Body of pancreas (tissue), 4 donors: ENCODE measurements at regions not wholly inside any gene's neighbourhood (a gene's known extent, or its start where the extent isn't known, plus 50 kb on each side); places are given as distances from the start of the nearest gene placed in this dataset.

Experiments
- POLR2A ChIP-seq, 3 donors: fragments of 450-650 bp; IDR thresholded peaks; one replicate each; pipeline ENCODE4 v1.6.1; 2016; ENCODE audit warnings: antibody characterized with exemption in 3 of 3, mild to moderate bottlenecking in 2 of 3
- TF ChIP-seq, protein P1 (sequence below), 7 experiments: fragments of 450-650 bp in 4 of 7; fragments of 200-600 bp in 3 of 7; sonication (generic) in 3 of 7; IDR thresholded peaks; one replicate each; pipeline ENCODE4 v1.5.1; 2016 to 2019; ENCODE audit warnings: antibody characterized with exemption in 7 of 7

GRCh38 chr12:30197392-30198057 lies 413.8 kb upstream of the TMTC1 start:
- TF ChIP-seq, protein P1, sequence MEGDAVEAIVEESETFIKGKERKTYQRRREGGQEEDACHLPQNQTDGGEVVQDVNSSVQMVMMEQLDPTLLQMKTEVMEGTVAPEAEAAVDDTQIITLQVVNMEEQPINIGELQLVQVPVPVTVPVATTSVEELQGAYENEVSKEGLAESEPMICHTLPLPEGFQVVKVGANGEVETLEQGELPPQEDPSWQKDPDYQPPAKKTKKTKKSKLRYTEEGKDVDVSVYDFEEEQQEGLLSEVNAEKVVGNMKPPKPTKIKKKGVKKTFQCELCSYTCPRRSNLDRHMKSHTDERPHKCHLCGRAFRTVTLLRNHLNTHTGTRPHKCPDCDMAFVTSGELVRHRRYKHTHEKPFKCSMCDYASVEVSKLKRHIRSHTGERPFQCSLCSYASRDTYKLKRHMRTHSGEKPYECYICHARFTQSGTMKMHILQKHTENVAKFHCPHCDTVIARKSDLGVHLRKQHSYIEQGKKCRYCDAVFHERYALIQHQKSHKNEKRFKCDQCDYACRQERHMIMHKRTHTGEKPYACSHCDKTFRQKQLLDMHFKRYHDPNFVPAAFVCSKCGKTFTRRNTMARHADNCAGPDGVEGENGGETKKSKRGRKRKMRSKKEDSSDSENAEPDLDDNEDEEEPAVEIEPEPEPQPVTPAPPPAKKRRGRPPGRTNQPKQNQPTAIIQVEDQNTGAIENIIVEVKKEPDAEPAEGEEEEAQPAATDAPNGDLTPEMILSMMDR (IDR thresholded peaks at IDR 0.05) = no peak
- TF ChIP-seq POLR2A (IDR thresholded peaks at IDR 0.05) = no peak
